ENCODE measurements at regions not wholly inside any gene's neighbourhood (a gene's known extent, or its start where the extent isn't known, plus 50 kb on each side); places are given as distances from the start of the nearest gene placed in this dataset.

DNA sequence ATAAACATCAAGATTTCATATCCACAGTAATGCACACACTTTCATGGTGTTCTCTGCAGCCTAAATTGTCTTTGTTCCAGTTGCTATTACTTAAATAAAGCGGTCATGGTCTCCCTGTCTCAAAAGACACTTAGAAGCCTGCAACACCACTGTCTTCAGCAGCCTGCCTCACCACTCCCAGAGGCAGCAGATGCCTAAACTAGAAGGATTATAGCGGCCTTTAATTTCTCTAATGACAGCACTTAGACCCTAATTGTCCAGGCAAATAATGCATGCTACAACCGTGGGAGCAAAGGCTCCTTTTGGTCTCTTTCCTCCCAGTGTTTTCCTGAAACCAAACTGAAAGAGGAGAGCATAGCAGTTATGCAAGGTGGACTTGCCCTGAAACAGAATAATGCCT is 248.8 kb upstream of the SLC39A10 start:
- Mint-ChIP-seq H3K36me3 (no peaks in the 10 kb centered on the region), H3K4me3 (no peak overlapping the region), H3K27me3 (no peaks in the 10 kb centered on the region), H3K9me3 (no peaks in the 10 kb centered on the region), H3K4me1 (peaks cover 4 to 11% (median 5%) of the 10 kb centered on the region in 3 donors), H3K27ac (no peak overlapping the region)
- ATAC-seq (replicated peaks in 1 of 4) (no peak), DNase-seq (no peak)
- Histone ChIP-seq H3K4me3 (ENCODE audit: control insufficient read depth in 1 of 2, extremely low read depth in 1 of 2, low read length in 1 of 2) (no peak overlapping the region), H3K9me3 (no peaks in the 10 kb centered on the region), H3K27me3 (replicated peaks in 1 of 2; ENCODE audit: control insufficient read depth in 2 of 2, extremely low read depth in 1 of 2, insufficient read depth in 2 of 2, low read length in 1 of 2) (no peaks in the 10 kb centered on the region), H3K36me3 (ENCODE audit: control insufficient read depth in 2 of 2, extremely low read depth in 1 of 2, insufficient read depth in 1 of 2, low read length in 1 of 2) (no peaks in the 10 kb centered on the region), H3K27ac (ENCODE audit: low read length) (no peak overlapping the region), H3K4me1 (ENCODE audit: control insufficient read depth in 1 of 2, extremely low read depth in 1 of 2, insufficient read depth in 2 of 2, low read length in 2 of 2) (no peaks in the 10 kb centered on the region)
- ChIA-PET CTCF (no interaction called here), POLR2A (no interaction called here)
- 90% methylated on average over 2 of the region's 3 CpGs for WGBS (ENCODE audit: insufficient coverage)

DNA sequence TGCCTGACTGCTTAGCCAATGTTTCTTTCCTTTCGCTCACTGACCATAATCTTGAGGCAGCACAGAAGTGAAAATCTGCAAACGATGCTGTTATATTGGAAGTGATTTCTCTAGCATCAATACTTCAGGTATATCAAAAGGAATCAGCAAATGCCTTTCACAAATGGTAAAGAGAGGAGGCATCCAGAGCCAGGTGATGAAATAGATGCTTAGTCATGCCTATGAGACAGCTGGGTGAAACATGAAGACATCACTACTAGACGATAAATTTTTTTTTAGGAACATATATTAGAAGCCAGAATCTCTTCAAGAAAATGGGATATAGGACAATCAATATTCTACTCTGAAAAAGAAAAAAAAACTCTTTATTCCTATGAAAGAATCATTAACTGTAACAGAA is 249.2 kb upstream of the SLC39A10 start:
- Histone ChIP-seq H3K4me3 (ENCODE audit: control insufficient read depth in 1 of 2, extremely low read depth in 1 of 2, low read length in 1 of 2) (no peak overlapping the region), H3K27me3 (replicated peaks in 1 of 2; ENCODE audit: control insufficient read depth in 2 of 2, extremely low read depth in 1 of 2, insufficient read depth in 2 of 2, low read length in 1 of 2) (no peaks in the 10 kb centered on the region), H3K4me1 (ENCODE audit: control insufficient read depth in 1 of 2, extremely low read depth in 1 of 2, insufficient read depth in 2 of 2, low read length in 2 of 2) (no peaks in the 10 kb centered on the region), H3K36me3 (ENCODE audit: control insufficient read depth in 2 of 2, extremely low read depth in 1 of 2, insufficient read depth in 1 of 2, low read length in 1 of 2) (no peaks in the 10 kb centered on the region), H3K27ac (ENCODE audit: low read length) (no peak overlapping the region), H3K9me3 (no peaks in the 10 kb centered on the region)
- POLR2A ChIA-PET: no interaction called here
- no CpG with 5 or more reads among the region's 3 CpGs for WGBS (ENCODE audit: insufficient coverage)
- CTCF ChIA-PET: interaction anchor here in 1 of 2 donors (1.0 kb wide), 1 partner anchor 661 kb away, joined by 3 read pairs; the partner anchor contains the start of gene DNAH7
- no peaks in the 10 kb centered on the region for H3K27me3 Mint-ChIP-seq
- peaks cover 4 to 7% (median 5%) of the 10 kb centered on the region in 3 donors for H3K4me1 Mint-ChIP-seq
- H3K4me3 Mint-ChIP-seq: no peak overlapping the region
- no peaks in the 10 kb centered on the region for H3K36me3 Mint-ChIP-seq
- no peak for DNase-seq
- ATAC-seq (replicated peaks in 1 of 4): no peak
- H3K27ac Mint-ChIP-seq: no peak overlapping the region
- no peaks in the 10 kb centered on the region for H3K9me3 Mint-ChIP-seq

DNA sequence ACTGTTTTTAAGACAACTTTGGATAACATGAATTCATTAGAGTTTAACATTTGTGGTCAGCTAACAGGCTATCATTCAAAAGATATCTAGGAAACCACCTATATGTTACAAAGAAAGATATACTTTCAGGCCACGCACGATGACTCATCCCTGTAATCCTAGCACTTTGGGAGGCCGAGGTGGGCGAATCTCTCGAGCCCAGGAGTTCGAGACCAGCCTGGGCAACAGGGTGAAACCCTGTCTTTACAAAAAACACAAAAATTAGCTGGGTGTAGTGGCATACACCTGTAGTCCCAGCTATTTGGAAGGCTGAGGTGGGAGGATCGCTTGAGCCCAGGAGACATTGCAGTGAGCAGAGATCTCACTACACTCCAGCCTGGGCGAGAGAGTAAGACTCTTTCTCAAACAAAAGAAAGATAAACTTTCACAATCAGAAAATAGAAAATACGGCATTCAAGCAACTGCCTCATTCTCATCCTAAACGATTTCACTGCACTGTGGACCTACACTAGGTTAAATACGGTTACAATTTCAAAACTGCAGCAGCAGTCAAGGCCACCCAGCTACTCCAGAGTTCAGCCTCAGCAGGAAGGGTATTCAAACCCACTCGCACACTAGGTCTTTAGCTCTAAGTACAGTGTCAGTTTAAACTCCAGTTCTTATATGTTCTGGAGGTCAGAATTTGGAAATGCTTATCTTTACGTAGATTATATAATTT is 250.0 kb upstream of the SLC39A10 start:
- Mint-ChIP-seq H3K27ac (no peak overlapping the region), H3K27me3 (no peaks in the 10 kb centered on the region), H3K9me3 (no peaks in the 10 kb centered on the region), H3K4me1 (peaks cover 4 to 5% (median 5%) of the 10 kb centered on the region in 3 donors), H3K36me3 (no peaks in the 10 kb centered on the region), H3K4me3 (no peak overlapping the region)
- ATAC-seq (replicated peaks in 1 of 4): no peak
- 81% methylated on average over 6 of the region's 13 CpGs for WGBS (ENCODE audit: insufficient coverage)
- no peaks in the 10 kb centered on the region for H3K27me3 ChIP-seq (replicated peaks in 1 of 2; ENCODE audit: control insufficient read depth in 2 of 2, extremely low read depth in 1 of 2, insufficient read depth in 2 of 2, low read length in 1 of 2)
- H3K9me3 ChIP-seq: no peaks in the 10 kb centered on the region
- no peak overlapping the region for H3K27ac ChIP-seq (ENCODE audit: low read length)
- no peaks in the 10 kb centered on the region for H3K4me1 ChIP-seq (ENCODE audit: control insufficient read depth in 1 of 2, extremely low read depth in 1 of 2, insufficient read depth in 2 of 2, low read length in 2 of 2)
- ChIA-PET POLR2A (no interaction called here), CTCF (interaction anchor here in 1 of 2 donors (1.0 kb wide), 1 partner anchor 662 kb away, joined by 3 read pairs; the partner anchor contains the start of gene DNAH7)
- H3K36me3 ChIP-seq (ENCODE audit: control insufficient read depth in 2 of 2, extremely low read depth in 1 of 2, insufficient read depth in 1 of 2, low read length in 1 of 2): no peaks in the 10 kb centered on the region
- no peak overlapping the region for H3K4me3 ChIP-seq (ENCODE audit: control insufficient read depth in 1 of 2, extremely low read depth in 1 of 2, low read length in 1 of 2)
- DNase-seq: no peak

DNA sequence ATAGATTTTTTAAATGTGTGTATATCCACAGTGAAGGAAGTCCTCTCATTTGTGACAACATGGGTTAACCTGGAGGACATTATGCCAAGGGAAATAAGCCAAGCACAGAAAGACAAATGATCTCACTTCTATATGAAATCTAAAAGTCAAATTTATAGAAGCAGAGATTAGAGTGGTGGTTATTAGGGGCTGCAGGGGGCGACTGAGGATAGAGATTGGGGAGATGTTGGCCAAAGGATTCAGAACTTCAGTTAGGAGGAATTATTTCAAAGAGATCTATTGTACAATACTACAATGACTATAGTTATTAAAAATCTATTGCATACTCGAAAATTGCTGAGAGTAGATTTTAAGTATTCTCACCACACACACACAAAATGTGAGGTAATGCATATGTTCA is 252.4 kb upstream of the SLC39A10 start:
- Mint-ChIP-seq H3K9me3 (peaks cover 0 to 4% (median 0%) of the 10 kb centered on the region in 3 donors), H3K36me3 (no peaks in the 10 kb centered on the region), H3K4me1 (peaks cover 4 to 5% (median 5%) of the 10 kb centered on the region in 3 donors), H3K27ac (no peak overlapping the region), H3K27me3 (no peaks in the 10 kb centered on the region), H3K4me3 (no peak overlapping the region)
- no peaks in the 10 kb centered on the region for H3K9me3 ChIP-seq
- H3K27me3 ChIP-seq (replicated peaks in 1 of 2; ENCODE audit: control insufficient read depth in 2 of 2, extremely low read depth in 1 of 2, insufficient read depth in 2 of 2, low read length in 1 of 2): no peaks in the 10 kb centered on the region
- no peaks in the 10 kb centered on the region for H3K36me3 ChIP-seq (ENCODE audit: control insufficient read depth in 2 of 2, extremely low read depth in 1 of 2, insufficient read depth in 1 of 2, low read length in 1 of 2)
- no CpG with 5 or more reads among the region's 2 CpGs for WGBS (ENCODE audit: insufficient coverage)
- ATAC-seq (replicated peaks in 1 of 4): peak in 2 of 4 experiments; percentile 36 to 42
- POLR2A ChIA-PET: no interaction called here
- no peak overlapping the region for H3K27ac ChIP-seq (ENCODE audit: low read length)
- H3K4me1 ChIP-seq (ENCODE audit: control insufficient read depth in 1 of 2, extremely low read depth in 1 of 2, insufficient read depth in 2 of 2, low read length in 2 of 2): no peaks in the 10 kb centered on the region
- CTCF ChIA-PET: interaction anchor here (0.7 to 1.7 kb wide), 4 partner anchors 255 to 256 kb away, joined by 3 to 6 read pairs (median 4); no protein-coding TSS in a partner anchor
- no peak overlapping the region for H3K4me3 ChIP-seq (ENCODE audit: control insufficient read depth in 1 of 2, extremely low read depth in 1 of 2, low read length in 1 of 2)
- peak in 7 of 35 experiments; percentile 2 to 39 (median 9) for DNase-seq

DNA sequence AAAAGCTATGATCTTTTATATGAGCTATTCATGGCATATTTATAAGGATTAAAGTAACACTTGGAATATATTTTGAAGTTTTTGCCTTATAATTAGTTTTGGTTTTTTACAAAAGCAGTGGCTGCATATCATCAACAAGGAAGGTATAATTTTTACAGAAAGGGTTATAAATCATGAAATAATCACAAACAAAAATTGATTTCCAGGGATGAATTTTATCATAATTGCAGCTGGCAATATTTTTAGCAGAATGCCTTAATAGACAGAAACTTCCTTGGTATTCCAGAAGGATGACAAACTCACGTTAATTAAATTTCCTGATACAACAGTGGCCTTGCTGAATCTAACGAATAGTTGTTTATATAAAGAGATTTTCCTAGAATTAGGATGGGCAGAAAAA is 260.5 kb upstream of the SLC39A10 start:
- Histone ChIP-seq H3K4me3 (ENCODE audit: control insufficient read depth in 1 of 2, extremely low read depth in 1 of 2, low read length in 1 of 2) (no peak overlapping the region), H3K27ac (ENCODE audit: low read length) (no peak overlapping the region), H3K9me3 (no peaks in the 10 kb centered on the region), H3K27me3 (replicated peaks in 1 of 2; ENCODE audit: control insufficient read depth in 2 of 2, extremely low read depth in 1 of 2, insufficient read depth in 2 of 2, low read length in 1 of 2) (no peaks in the 10 kb centered on the region), H3K4me1 (ENCODE audit: control insufficient read depth in 1 of 2, extremely low read depth in 1 of 2, insufficient read depth in 2 of 2, low read length in 2 of 2) (no peaks in the 10 kb centered on the region), H3K36me3 (ENCODE audit: control insufficient read depth in 2 of 2, extremely low read depth in 1 of 2, insufficient read depth in 1 of 2, low read length in 1 of 2) (no peaks in the 10 kb centered on the region)
- no peaks in the 10 kb centered on the region for H3K4me1 Mint-ChIP-seq
- H3K4me3 Mint-ChIP-seq: no peak overlapping the region
- POLR2A ChIA-PET: no interaction called here
- no peak overlapping the region for H3K27ac Mint-ChIP-seq
- no peak for DNase-seq
- H3K36me3 Mint-ChIP-seq: no peaks in the 10 kb centered on the region
- CTCF ChIA-PET: no interaction called here
- no peaks in the 10 kb centered on the region for H3K9me3 Mint-ChIP-seq
- no peak for ATAC-seq (replicated peaks in 1 of 4)
- WGBS (ENCODE audit: insufficient coverage): no CpG with 5 or more reads among the region's 2 CpGs
- no peaks in the 10 kb centered on the region for H3K27me3 Mint-ChIP-seq

DNA sequence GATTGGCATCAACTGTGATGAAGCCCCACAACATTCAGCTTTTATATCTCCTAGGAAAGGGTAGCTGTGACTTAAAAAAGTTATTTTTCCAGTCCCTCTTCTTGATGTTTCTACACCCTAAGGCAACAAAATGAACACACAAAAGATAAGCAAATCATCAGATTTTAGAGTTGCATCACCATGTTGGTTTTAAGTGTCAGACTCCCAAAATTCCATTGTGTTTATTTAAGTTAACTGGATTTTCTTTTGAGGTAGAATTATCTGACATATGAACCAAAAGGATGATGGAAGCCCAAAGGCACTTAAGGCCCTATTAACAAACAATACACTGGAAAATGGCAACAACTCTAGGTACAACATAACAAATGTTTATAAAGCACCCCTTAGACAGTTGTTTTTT is 261.7 kb upstream of the SLC39A10 start:
- H3K4me3 Mint-ChIP-seq: no peak overlapping the region
- ChIA-PET POLR2A (interaction anchor here in 1 of 2 donors (0.6 kb wide), 1 partner anchor 825 kb away, joined by 3 read pairs; no protein-coding TSS in a partner anchor), CTCF (no interaction called here)
- H3K27me3 ChIP-seq (replicated peaks in 1 of 2; ENCODE audit: control insufficient read depth in 2 of 2, extremely low read depth in 1 of 2, insufficient read depth in 2 of 2, low read length in 1 of 2): no peaks in the 10 kb centered on the region
- H3K4me3 ChIP-seq (ENCODE audit: control insufficient read depth in 1 of 2, extremely low read depth in 1 of 2, low read length in 1 of 2): no peak overlapping the region
- H3K36me3 Mint-ChIP-seq: no peaks in the 10 kb centered on the region
- H3K36me3 ChIP-seq (ENCODE audit: control insufficient read depth in 2 of 2, extremely low read depth in 1 of 2, insufficient read depth in 1 of 2, low read length in 1 of 2): no peaks in the 10 kb centered on the region
- DNase-seq (no peak), ATAC-seq (replicated peaks in 1 of 4) (no peak)
- no peaks in the 10 kb centered on the region for H3K9me3 ChIP-seq
- no peaks in the 10 kb centered on the region for H3K9me3 Mint-ChIP-seq
- H3K27ac ChIP-seq (ENCODE audit: low read length): no peak overlapping the region
- H3K4me1 Mint-ChIP-seq: no peaks in the 10 kb centered on the region
- no peaks in the 10 kb centered on the region for H3K27me3 Mint-ChIP-seq
- H3K4me1 ChIP-seq (ENCODE audit: control insufficient read depth in 1 of 2, extremely low read depth in 1 of 2, insufficient read depth in 2 of 2, low read length in 2 of 2): no peaks in the 10 kb centered on the region
- no peak overlapping the region for H3K27ac Mint-ChIP-seq

All from T-cell (primary cell).